K562 (cell line): ENCODE measurements at regions not wholly inside any gene's neighbourhood (a gene's known extent, or its start where the extent isn't known, plus 50 kb on each side); places are given as distances from the start of the nearest gene placed in this dataset.

Experiments
- ATAC-seq: fragments of 200-7000 bp; cut with Tn5 transposase; 3 replicates; pipeline ENCODE4 v1.9.1; 2020; ENCODE audit warnings: moderate library complexity
- BruUV-seq: library from RNA; stranded (reverse); fragments of 400-500 nt; replicated peaks from 2 replicates; lab custom pipeline; 2021; lab: Mats Ljungman, UMichigan
- CTCF ChIA-PET: fragments of 300-600 bp; formaldehyde crosslinking; extraction: SDS; loops from one replicate; lab custom pipeline; 2021; ENCODE audit warnings: low intra/inter-chr PET ratio; lab: Yijun Ruan, JAX
- POLR2A ChIA-PET: fragments of 300-600, 350-650 bp; sonication (Branson Sonifier 250); formaldehyde crosslinking; extraction: SDS; loops from one replicate; lab custom pipeline; 2021; ENCODE audit warnings: antibody characterized with exemption, inconsistent platforms; lab: Yijun Ruan, JAX
- DNase-seq, 4 experiments: peaks; one replicate each; pipeline versions ENCODE4 v3.0.0 to v3.0.0-alpha.2; 2011 to 2018; ENCODE audit warnings: low spot score in 3 of 4, mixed read lengths in 3 of 4; ENCODE audit errors: extremely low read depth in 1 of 4
- FAIRE-seq: peaks from 2 replicates; lab custom pipeline; 2011; peaks lifted over from hg19 to GRCh38; lab: Jason Lieb, UNC
- H2AFZ ChIP-seq: 2 replicates; pipeline ENCODE4 v1.6.0; 2011; ENCODE audit warnings: low read depth, low read length, control low read depth, inconsistent platforms
- H3K27ac ChIP-seq: fragments of 200-600 bp; 3 replicates; pipeline ENCODE4 v1.8.0; 2011; ENCODE audit warnings: low read depth, mild to moderate bottlenecking, control low read depth, inconsistent platforms, low read length, moderate library complexity, mixed read lengths; ENCODE audit errors: extremely low read depth
- H3K27me3 ChIP-seq, 2 experiments: fragments of 300-600 bp in 1 of 2; 2 replicates in 1 of 2; 3 replicates in 1 of 2; pipeline versions ENCODE4 v1.6.0 to v1.8.0; 2011; ENCODE audit warnings: inconsistent platforms in 2 of 2, low read length in 2 of 2, mild to moderate bottlenecking in 1 of 2, mixed read lengths in 1 of 2, moderate library complexity in 1 of 2; ENCODE audit not compliant: control insufficient read depth in 2 of 2, insufficient read depth in 2 of 2
- H3K36me3 ChIP-seq: fragments of 300-600 bp; 3 replicates; pipeline ENCODE4 v1.8.0; 2011; ENCODE audit warnings: mild to moderate bottlenecking, low read length, inconsistent platforms; ENCODE audit not compliant: control insufficient read depth, insufficient read depth
- H3K4me1 ChIP-seq, 2 experiments: fragments of 200-600 bp in 1 of 2; replicated peaks in 1 of 2; 2 replicates in 1 of 2; 3 replicates in 1 of 2; pipeline versions ENCODE4 v1.5.1 to v1.8.0; 2011; ENCODE audit warnings: inconsistent platforms in 2 of 2, low read length in 2 of 2, mild to moderate bottlenecking in 1 of 2, mixed read lengths in 1 of 2, moderate library complexity in 1 of 2; ENCODE audit not compliant: control insufficient read depth in 2 of 2, insufficient read depth in 2 of 2
- H3K4me2 ChIP-seq: 2 replicates; pipeline ENCODE4 v1.6.1; 2011; ENCODE audit warnings: low read length, control low read depth, inconsistent platforms, mixed read lengths; ENCODE audit not compliant: insufficient read depth
- H3K4me3 ChIP-seq: fragments of 200-600 bp; sonication (generic), shearing (Covaris generic); 2 replicates; pipeline ENCODE4 v1.5.1; 2016; ENCODE audit warnings: control low read depth, inconsistent platforms
- H3K79me2 ChIP-seq: fragments of 200-600 bp; 3 replicates; pipeline ENCODE4 v1.8.0; 2011; ENCODE audit warnings: low read length, inconsistent platforms; ENCODE audit not compliant: control insufficient read depth, insufficient read depth
- H3K9ac ChIP-seq, 2 experiments: 2 replicates each; pipeline versions ENCODE4 v1.6.0 to v1.6.1; 2011; ENCODE audit warnings: low read depth in 2 of 2, low read length in 2 of 2, control low read depth in 1 of 2, inconsistent platforms in 1 of 2, mild to moderate bottlenecking in 1 of 2, mixed read lengths in 1 of 2; ENCODE audit not compliant: insufficient read depth in 1 of 2
- H3K9me1 ChIP-seq: one replicate; pipeline ENCODE4 v1.6.0; 2011; ENCODE audit warnings: inconsistent platforms, mild to moderate bottlenecking, low read length, moderate library complexity; ENCODE audit not compliant: control insufficient read depth, insufficient read depth
- H3K9me3 ChIP-seq: replicated peaks from 2 replicates; pipeline ENCODE4 v1.5.1; 2011; ENCODE audit warnings: low read depth, low read length, inconsistent platforms; ENCODE audit not compliant: control insufficient read depth, insufficient read depth
- H4K20me1 ChIP-seq: replicated peaks from 2 replicates; pipeline ENCODE4 v1.6.1; 2011; ENCODE audit warnings: low read length, inconsistent platforms, mixed read lengths; ENCODE audit not compliant: control insufficient read depth, insufficient read depth
- BACH1 ChIP-seq: fragments of 200-800 bp; sonication (Bioruptor generic); IDR thresholded peaks from 2 replicates; pipeline ENCODE4 v1.6.1; 2016; ENCODE audit warnings: missing genetic modification characterization, missing compliant biosample characterization
- GMEB1 ChIP-seq: fragments of 250-450 bp; sonication (Bioruptor Pico); IDR thresholded peaks from 2 replicates; pipeline ENCODE4 v1.4.0; 2020; ENCODE audit warnings: mild to moderate bottlenecking
- ID3 ChIP-seq, 2 experiments: fragments of 250-450 bp in 1 of 2; fragments of 450-650 bp in 1 of 2; sonication (Bioruptor Pico) in 1 of 2; IDR thresholded peaks; 2 replicates each; pipeline versions ENCODE4 v1.6.1 to v1.8.0; 2016 to 2021; ENCODE audit warnings: mild to moderate bottlenecking in 2 of 2, moderate library complexity in 2 of 2, missing compliant biosample characterization in 1 of 2, missing genetic modification characterization in 1 of 2
- PHF20 ChIP-seq: fragments of 450-650 bp; IDR thresholded peaks from 2 replicates; pipeline ENCODE4 v1.6.1; 2018; ENCODE audit not compliant: partially characterized antibody
- POLR2AphosphoS2 ChIP-seq: IDR thresholded peaks from 2 replicates; pipeline ENCODE4 v1.6.1; 2012; ENCODE audit warnings: low read length, improper control_type of control experiment
- RAD51 ChIP-seq: fragments of 450-650 bp; IDR thresholded peaks from 2 replicates; pipeline ENCODE4 v1.7.1; 2016; ENCODE audit warnings: low read depth, mild to moderate bottlenecking, borderline replicate concordance
- SREBF2 ChIP-seq: sonication (generic); formaldehyde crosslinking; IDR thresholded peaks from 2 replicates; pipeline ENCODE4 v1.4.0; 2020; ENCODE audit warnings: mild to moderate bottlenecking, missing genetic modification reagents
- TSC22D4 ChIP-seq: fragments of 450-650 bp; IDR thresholded peaks from 2 replicates; pipeline ENCODE4 v1.6.1; 2016; ENCODE audit warnings: missing genetic modification characterization, missing biosample characterization, control low read depth
- ZBTB34 ChIP-seq: fragments of 250-450 bp; sonication (Bioruptor Pico); IDR thresholded peaks from 2 replicates; pipeline ENCODE4 v1.8.0; 2021; ENCODE audit warnings: mild to moderate bottlenecking, moderate library complexity
- ZNF12 ChIP-seq: sonication (generic); formaldehyde crosslinking; IDR thresholded peaks from 2 replicates; pipeline ENCODE4 v1.4.0; 2020; ENCODE audit warnings: mild to moderate bottlenecking, missing genetic modification reagents
- WGBS: fragments of 100-300 bp; shearing (Covaris generic); methylation state at CpG from one replicate; pipeline ENCODE4 v1.1.6; 2016; ENCODE audit warnings: low coverage, mixed read lengths; ENCODE audit not compliant: insufficient coverage; ENCODE audit errors: missing lambda C conversion rate; 5-methylcytosine and 5-hydroxymethylcytosine counted together
- in situ Hi-C: fragments of 300-500 bp; cut with MboI; formaldehyde crosslinking; loops from 4 replicates; pipeline ENCODE4 v1.15.0; 2018; ENCODE audit warnings: inconsistent platforms, mixed read lengths
- intact Hi-C: fragments of 100-400 bp; cut with micrococcal nuclease; formaldehyde crosslinking; loops from 2 replicates; pipeline ENCODE4 v1.14.2; 2022
- TF ChIP-seq, protein P1 (sequence below): fragments of 450-650 bp; IDR thresholded peaks from 2 replicates; pipeline ENCODE4 v1.6.1; 2018; ENCODE audit not compliant: partially characterized antibody

DNA sequence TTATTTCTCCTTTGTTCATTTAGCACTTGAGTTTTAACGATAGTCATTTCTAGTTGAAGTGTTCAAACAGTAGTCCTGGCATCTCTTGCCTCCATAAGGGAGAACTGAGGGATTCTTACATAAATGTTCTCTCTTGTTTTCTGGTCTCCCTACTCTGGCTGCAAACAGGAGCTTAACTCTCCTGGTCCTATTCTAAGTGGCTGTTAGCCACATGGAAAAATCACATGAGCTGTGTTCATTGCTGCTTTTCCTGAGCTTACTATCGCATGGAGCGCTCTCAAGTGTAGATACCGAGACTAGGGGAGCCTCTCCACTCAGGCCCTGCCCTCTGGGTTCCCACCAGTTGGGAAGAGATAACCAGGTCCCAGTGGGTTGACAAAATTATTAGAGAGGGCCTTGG lies 403.1 kb upstream of the TPM1 start (continued):
- TF ChIP-seq TSC22D4 (tag) (no peak), POLR2AphosphoS2 (no peak), ID3 (CRISPR knock-in tag; IDR thresholded peaks at IDR 0.05) (no peak), ID3 (tag; IDR thresholded peaks at IDR 0.05) (no peak), SREBF2 (CRISPR knock-in tag) (no peak), RAD51 (no peak)

DNA sequence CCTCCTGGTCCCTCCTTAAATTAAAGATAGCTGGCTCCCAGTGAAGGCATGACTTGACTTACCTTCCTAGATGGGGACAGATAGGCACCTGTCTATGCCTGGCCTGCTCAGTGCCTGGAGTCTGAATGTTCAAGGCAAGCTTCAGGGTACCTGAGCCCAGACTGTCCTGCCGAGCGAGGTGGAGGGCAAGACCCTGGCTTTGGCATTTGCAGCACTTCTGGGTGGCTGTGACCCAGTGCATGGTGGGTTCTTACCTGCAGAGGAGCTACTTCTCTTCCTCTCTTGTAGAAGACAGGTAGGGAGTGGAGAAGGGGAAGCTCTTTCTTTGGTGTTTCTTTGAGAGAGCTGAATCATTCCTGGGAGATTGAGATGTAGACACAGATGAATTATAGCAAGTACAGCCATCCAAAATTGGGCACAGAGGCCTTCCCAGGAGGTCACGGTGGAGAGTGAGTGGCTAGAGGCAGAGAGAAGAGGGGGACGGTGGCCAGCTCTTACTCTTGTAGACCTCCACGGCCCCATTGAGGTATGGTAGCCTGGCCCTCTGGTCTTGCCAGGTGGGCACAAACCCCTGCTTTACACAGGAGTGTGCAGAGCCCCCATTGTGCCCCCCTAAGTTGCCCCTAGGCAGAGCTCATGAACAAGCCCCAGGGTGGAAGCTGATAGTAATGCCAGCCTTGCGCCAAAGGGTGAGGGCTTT lies 402.5 kb upstream of the TPM1 start:
- in situ Hi-C loops = no loop called here
- no peak for DNase-seq
- Histone ChIP-seq H3K9ac (no peak overlapping the region), H3K9me1 (no peaks in the 10 kb centered on the region), H3K4me1 (no peaks in the 10 kb centered on the region), H2AFZ (no peak overlapping the region), H3K9me3 (no peaks in the 10 kb centered on the region), H3K36me3 (no peaks in the 10 kb centered on the region), H3K4me3 (no peak overlapping the region), H3K4me2 (no peak overlapping the region), H4K20me1 (no peaks in the 10 kb centered on the region), H3K79me2 (no peaks in the 10 kb centered on the region), H3K27ac (no peak overlapping the region), H3K27me3 (peaks cover 0 to 9% of the 10 kb centered on the region in 2 experiments; a peak in 1 of 5 replicates)
- FAIRE-seq = no peak
- WGBS = 2% methylated on average over 6 of the region's 6 CpGs
- ATAC-seq = no peak
- ChIA-PET POLR2A (interaction anchor here (0.6 to 1.2 kb wide), 3 partner anchors 18 to 638 kb away, joined by 3 to 4 read pairs (median 3); no protein-coding TSS in a partner anchor), CTCF (no interaction called here)
- intact Hi-C loops = no loop called here
- BruUV-seq = no TSS peak
- no peak for TF ChIP-seq ZBTB34 (CRISPR knock-in tag)
- TF ChIP-seq, protein P1, sequence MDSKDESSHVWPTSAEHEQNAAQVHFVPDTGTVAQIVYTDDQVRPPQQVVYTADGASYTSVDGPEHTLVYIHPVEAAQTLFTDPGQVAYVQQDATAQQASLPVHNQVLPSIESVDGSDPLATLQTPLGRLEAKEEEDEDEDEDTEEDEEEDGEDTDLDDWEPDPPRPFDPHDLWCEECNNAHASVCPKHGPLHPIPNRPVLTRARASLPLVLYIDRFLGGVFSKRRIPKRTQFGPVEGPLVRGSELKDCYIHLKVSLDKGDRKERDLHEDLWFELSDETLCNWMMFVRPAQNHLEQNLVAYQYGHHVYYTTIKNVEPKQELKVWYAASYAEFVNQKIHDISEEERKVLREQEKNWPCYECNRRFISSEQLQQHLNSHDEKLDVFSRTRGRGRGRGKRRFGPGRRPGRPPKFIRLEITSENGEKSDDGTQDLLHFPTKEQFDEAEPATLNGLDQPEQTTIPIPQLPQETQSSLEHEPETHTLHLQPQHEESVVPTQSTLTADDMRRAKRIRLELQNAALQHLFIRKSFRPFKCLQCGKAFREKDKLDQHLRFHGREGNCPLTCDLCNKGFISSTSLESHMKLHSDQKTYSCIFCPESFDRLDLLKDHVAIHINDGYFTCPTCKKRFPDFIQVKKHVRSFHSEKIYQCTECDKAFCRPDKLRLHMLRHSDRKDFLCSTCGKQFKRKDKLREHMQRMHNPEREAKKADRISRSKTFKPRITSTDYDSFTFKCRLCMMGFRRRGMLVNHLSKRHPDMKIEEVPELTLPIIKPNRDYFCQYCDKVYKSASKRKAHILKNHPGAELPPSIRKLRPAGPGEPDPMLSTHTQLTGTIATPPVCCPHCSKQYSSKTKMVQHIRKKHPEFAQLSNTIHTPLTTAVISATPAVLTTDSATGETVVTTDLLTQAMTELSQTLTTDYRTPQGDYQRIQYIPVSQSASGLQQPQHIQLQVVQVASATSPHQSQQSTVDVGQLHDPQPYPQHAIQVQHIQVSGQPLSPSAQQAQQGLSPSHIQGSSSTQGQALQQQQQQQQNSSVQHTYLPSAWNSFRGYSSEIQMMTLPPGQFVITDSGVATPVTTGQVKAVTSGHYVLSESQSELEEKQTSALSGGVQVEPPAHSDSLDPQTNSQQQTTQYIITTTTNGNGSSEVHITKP = no peak
- no peak for TF ChIP-seq GMEB1 (CRISPR knock-in tag)
- TF ChIP-seq PHF20 = no peak
- TF ChIP-seq BACH1 (tag) = no peak
- TF ChIP-seq ZNF12 = no peak
